ENCODE measurements at regions not wholly inside any gene's neighbourhood (a gene's known extent, or its start where the extent isn't known, plus 50 kb on each side); places are given as distances from the start of the nearest gene placed in this dataset.

DNA sequence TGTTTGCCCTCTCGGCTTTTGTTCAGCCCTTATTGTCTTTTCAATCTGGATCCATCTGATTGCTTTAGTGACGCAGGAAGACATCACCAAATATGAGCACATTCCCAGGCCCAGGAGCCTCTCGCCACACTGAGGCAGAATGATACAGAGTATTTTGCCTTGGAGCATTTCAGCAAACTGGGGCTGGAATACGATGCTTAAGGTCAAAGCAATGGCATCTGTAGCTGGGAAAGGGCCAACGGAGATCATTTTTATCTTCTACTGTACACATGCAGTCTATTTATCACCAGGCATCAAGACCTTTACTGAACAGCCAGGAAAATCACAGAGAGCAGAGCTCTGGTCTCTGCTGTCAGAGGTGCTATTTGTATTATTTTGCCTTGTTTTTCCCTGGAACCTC, 655.3 kb downstream of the RNF144B start:
- no peak overlapping the region for H3K27ac ChIP-seq
- TF ChIP-seq, protein P1, sequence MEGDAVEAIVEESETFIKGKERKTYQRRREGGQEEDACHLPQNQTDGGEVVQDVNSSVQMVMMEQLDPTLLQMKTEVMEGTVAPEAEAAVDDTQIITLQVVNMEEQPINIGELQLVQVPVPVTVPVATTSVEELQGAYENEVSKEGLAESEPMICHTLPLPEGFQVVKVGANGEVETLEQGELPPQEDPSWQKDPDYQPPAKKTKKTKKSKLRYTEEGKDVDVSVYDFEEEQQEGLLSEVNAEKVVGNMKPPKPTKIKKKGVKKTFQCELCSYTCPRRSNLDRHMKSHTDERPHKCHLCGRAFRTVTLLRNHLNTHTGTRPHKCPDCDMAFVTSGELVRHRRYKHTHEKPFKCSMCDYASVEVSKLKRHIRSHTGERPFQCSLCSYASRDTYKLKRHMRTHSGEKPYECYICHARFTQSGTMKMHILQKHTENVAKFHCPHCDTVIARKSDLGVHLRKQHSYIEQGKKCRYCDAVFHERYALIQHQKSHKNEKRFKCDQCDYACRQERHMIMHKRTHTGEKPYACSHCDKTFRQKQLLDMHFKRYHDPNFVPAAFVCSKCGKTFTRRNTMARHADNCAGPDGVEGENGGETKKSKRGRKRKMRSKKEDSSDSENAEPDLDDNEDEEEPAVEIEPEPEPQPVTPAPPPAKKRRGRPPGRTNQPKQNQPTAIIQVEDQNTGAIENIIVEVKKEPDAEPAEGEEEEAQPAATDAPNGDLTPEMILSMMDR (IDR thresholded peaks at IDR 0.05), result no peak
- TF ChIP-seq ZFX (IDR thresholded peaks at IDR 0.05; ENCODE audit: borderline replicate concordance), result no peak

DNA sequence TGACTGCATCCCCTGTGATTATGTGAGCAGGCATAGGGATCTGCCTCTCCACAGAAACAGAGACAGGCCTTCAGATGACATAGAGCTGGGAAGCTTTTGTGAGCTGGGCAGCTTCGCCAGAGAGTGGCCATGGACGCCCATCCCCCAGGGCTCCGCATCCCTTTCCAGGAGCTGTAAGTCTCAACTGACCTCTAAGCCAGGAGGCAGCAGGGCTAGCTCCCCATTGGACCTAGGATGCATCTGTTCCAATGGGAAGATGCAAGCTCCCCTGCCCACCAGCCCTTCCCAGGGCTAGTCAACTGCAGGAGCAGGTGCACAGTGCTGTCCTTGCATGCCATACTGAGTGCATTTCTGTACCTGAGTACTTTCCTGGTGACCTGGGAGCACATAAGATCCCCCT, 663.6 kb downstream of the RNF144B start:
- no peak for TF ChIP-seq ZFX (IDR thresholded peaks at IDR 0.05; ENCODE audit: borderline replicate concordance)
- H3K27ac ChIP-seq, result no peak overlapping the region

DNA sequence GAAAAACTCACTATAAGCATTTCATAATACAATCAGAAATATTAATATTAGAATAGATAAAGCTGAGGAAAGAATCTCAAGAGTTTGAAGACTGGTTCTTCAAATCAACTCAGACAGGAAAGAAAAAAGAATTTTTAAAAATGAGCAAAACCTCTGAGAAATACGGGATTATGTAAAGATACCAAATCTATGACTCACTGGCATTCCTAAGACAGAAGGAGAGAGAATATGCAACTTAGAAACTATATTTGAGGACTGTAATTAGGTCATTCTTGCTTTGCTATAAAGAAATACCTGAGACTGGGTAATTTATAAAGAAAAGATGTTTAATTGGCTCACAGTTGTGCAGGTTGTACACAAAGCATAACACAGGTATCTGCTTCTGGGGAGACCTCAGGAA, 665.1 kb downstream of the RNF144B start:
- no peak overlapping the region for H3K27ac ChIP-seq
- TF ChIP-seq, protein P1 (IDR thresholded peaks at IDR 0.05), result no peak
- TF ChIP-seq ZFX (IDR thresholded peaks at IDR 0.05; ENCODE audit: borderline replicate concordance), result no peak

DNA sequence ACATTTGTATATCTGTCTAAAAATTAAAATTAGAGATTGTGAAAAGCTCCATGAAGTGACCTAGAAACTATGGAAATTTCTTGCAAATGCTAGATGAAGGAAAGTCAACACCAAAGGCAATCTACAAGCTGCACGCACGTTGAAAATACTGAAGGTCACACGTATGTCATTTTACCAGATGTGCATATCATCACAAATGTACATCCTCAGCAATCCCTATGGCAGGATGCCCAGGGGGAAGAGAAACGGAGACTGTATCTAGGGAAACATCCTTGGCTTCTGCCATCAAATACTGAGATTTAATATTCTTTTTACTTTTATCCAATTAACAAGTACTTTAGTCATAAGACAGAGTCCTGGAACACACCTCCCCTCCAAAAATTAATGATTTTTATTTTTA, 672.0 kb downstream of the RNF144B start:
- no peak overlapping the region for H3K27ac ChIP-seq
- TF ChIP-seq, protein P1 (IDR thresholded peaks at IDR 0.05), result no peak
- TF ChIP-seq ZFX (IDR thresholded peaks at IDR 0.05; ENCODE audit: borderline replicate concordance), result no peak

DNA sequence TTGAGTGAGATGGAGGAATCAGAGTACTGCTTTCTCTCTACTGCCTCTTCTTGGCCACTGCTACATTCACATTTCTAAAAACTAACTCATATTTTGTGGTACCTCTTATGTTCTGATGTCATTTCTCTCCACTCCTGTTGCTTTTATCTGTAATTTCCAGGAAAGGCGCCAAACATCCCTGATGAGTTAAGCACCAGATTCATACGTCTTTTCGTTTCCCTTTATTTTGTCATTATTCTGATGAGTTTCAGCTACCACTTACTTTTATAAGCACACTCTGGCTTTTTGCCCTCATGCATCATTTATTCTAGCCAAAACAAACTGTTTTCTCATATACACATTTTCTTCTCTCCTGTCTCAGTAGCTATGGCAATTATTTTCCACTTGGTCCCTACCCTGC, 680.0 kb downstream of the RNF144B start:
- TF ChIP-seq, protein P1 (IDR thresholded peaks at IDR 0.05), result no peak
- no peak for TF ChIP-seq ZFX (IDR thresholded peaks at IDR 0.05; ENCODE audit: borderline replicate concordance)
- no peak overlapping the region for H3K27ac ChIP-seq

DNA sequence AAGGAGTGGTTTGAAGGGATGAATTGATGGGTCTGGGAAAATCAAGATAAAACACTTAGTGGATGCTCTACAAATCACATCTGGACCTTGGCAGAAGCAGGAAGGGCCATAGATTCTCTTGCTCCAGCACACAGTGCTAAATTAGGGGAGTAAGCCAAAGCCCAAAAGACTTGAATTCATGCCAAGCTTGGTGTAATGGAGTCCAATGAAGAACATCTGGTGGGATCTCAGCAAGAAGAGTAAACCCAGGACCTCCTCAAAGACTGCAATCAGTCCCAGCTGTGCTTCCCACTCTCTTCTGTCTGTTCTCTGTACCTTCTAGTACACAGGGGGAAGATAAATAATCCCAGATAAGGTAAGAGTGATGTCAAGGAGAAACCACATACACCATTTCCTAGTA, 683.4 kb downstream of the RNF144B start:
- no peak overlapping the region for H3K27ac ChIP-seq
- no peak for TF ChIP-seq ZFX (IDR thresholded peaks at IDR 0.05; ENCODE audit: borderline replicate concordance)
- TF ChIP-seq, protein P1 (IDR thresholded peaks at IDR 0.05), result no peak

DNA sequence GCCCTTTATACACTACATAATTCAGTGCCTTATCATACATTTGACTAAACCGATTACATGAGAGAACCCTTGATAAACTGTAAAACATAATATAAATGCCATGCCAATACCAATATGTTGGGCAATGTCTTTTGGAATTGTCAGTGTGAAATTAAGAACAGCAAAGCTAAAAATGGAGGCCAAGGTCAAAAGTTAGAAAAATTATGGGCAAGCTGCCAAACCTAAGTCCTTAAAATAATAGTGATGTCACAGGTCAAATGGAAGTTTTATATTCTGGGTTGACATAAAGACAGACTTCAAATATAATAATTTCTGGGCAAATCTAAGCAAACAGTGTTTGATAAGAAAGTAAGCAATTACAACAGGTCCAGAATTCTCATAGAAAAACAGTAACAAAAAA, 696.7 kb downstream of the RNF144B start:
- TF ChIP-seq, protein P1 (IDR thresholded peaks at IDR 0.05), result no peak
- no peak for TF ChIP-seq ZFX (IDR thresholded peaks at IDR 0.05; ENCODE audit: borderline replicate concordance)
- H3K27ac ChIP-seq, result no peak overlapping the region

DNA sequence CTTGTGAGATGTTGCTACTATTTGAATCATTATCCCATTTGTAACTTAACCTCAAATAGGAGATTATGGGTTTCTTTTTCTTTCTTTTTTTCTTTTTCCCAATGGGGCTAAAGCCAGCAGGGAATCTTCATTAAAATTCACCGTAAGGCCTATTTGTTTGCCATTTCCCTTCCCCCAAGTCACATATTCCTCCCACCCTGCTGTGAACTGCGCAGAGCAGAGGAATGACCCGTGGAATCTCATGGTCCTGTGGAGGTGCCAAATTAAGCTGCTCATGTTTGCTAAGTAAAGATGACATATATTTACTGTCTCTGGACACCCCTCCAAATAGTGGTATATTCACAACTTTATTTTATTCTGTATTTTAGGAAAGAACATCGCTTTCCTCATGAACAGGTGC, 699.3 kb downstream of the RNF144B start:
- TF ChIP-seq, protein P1 (IDR thresholded peaks at IDR 0.05), result no peak
- no peak for TF ChIP-seq ZFX (IDR thresholded peaks at IDR 0.05; ENCODE audit: borderline replicate concordance)

More for the DNA sequence above, 699.3 kb downstream of the RNF144B start:
- H3K27ac ChIP-seq, result no peak overlapping the region
